ENCODE measurements at regions not wholly inside any gene's neighbourhood (a gene's known extent, or its start where the extent isn't known, plus 50 kb on each side); places are given as distances from the start of the nearest gene placed in this dataset.

- TF ChIP-seq CTCF (IDR thresholded peaks at IDR 0.05) (no peak), POLR2A (IDR thresholded peaks at IDR 0.05) (no peak)
These were observed 1406.5 kb upstream of the ACO1 start for GRCh38 chr9:30977965-30978364.

All from thyroid gland (tissue), 4 donors.